HCT116 (cell line): ENCODE measurements at regions not wholly inside any gene's neighbourhood (a gene's known extent, or its start where the extent isn't known, plus 50 kb on each side); places are given as distances from the start of the nearest gene placed in this dataset.

Source experiments
- CBX3 ChIP-seq: IDR thresholded peaks from 2 replicates; pipeline ENCODE4 v1.6.1; 2012; ENCODE audit warnings: low read depth
- CTCF ChIP-seq, 3 experiments: fragments of 200-600 bp in 1 of 3; sonication (generic) in 1 of 3; IDR thresholded peaks in 2 of 3; conservative IDR thresholded peaks in 1 of 3; 2 replicates each; pipeline ENCODE4 v1.5.1; 2012 to 2017; ENCODE audit warnings: low read depth in 2 of 3, low read length in 2 of 3, antibody characterized with exemption in 1 of 3, borderline replicate concordance in 1 of 3, control low read depth in 1 of 3, mild to moderate bottlenecking in 1 of 3, mixed read lengths in 1 of 3, mixed run types in 1 of 3, moderate library complexity in 1 of 3; ENCODE audit not compliant: insufficient read depth in 1 of 3
- EGR1 ChIP-seq: IDR thresholded peaks from 2 replicates; pipeline ENCODE4 v1.6.1; 2012; ENCODE audit warnings: low read depth
- ELF1 ChIP-seq: IDR thresholded peaks from 2 replicates; pipeline ENCODE4 v1.6.1; 2012; ENCODE audit warnings: low read depth, borderline replicate concordance
- EZH2 ChIP-seq: fragments of 200-600 bp; sonication (generic); IDR thresholded peaks from 2 replicates; pipeline ENCODE4 v1.6.1; 2017; ENCODE audit warnings: antibody characterized with exemption, mixed run types
- MAX ChIP-seq: IDR thresholded peaks from 2 replicates; pipeline ENCODE4 v1.6.1; 2012
- POLR2A ChIP-seq: IDR thresholded peaks from 2 replicates; pipeline ENCODE4 v1.7.0; 2011; ENCODE audit warnings: borderline replicate concordance; ENCODE audit not compliant: insufficient read depth, insufficient read length; ENCODE audit errors: extremely low read depth
- POLR2AphosphoS5 ChIP-seq: IDR thresholded peaks from 2 replicates; pipeline ENCODE4 v1.6.1; 2011; ENCODE audit warnings: mild to moderate bottlenecking, low read depth, low read length, moderate library complexity
- RAD21 ChIP-seq: IDR thresholded peaks from 2 replicates; pipeline ENCODE4 v1.6.1; 2012; ENCODE audit warnings: low read depth, mild to moderate bottlenecking
- REST ChIP-seq: IDR thresholded peaks from 2 replicates; pipeline ENCODE4 v1.6.1; 2012; ENCODE audit warnings: low read depth
- TCF7L2 ChIP-seq: IDR thresholded peaks from 2 replicates; pipeline ENCODE4 v1.7.0; 2011; ENCODE audit warnings: borderline replicate concordance, inconsistent platforms; ENCODE audit not compliant: insufficient read depth, insufficient read length; ENCODE audit errors: extremely low read depth
- ZBTB33 ChIP-seq: IDR thresholded peaks from 2 replicates; pipeline ENCODE4 v1.6.1; 2011; ENCODE audit warnings: mild to moderate bottlenecking, low read length, moderate library complexity; ENCODE audit not compliant: insufficient replicate concordance; ENCODE audit errors: extremely low read depth
- ZFX ChIP-seq: fragments of 450-650 bp; IDR thresholded peaks from 2 replicates; pipeline ENCODE4 v1.6.1; 2017

- no peak for TF ChIP-seq REST
- no peak for TF ChIP-seq POLR2AphosphoS5
- TF ChIP-seq CTCF (IDR thresholded peaks at IDR 0.05 in 2 of 3, conservative IDR thresholded peaks at IDR 0.05 in 1 of 3; ENCODE audit: borderline replicate concordance in 1 of 3, insufficient read depth in 1 of 3, low read depth in 2 of 3, low read length in 2 of 3) = no peak
- TF ChIP-seq EZH2 = no peak
- no peak for TF ChIP-seq POLR2A
- TF ChIP-seq EGR1 = no peak
- no peak for TF ChIP-seq MAX
- no peak for TF ChIP-seq TCF7L2
- no peak for TF ChIP-seq RAD21
- TF ChIP-seq ZFX = no peak
- TF ChIP-seq ZBTB33 = no peak
- TF ChIP-seq ELF1 = no peak
- TF ChIP-seq CBX3 = no peak
Observed at GRCh38 chr2:139162957-139163356, 382.8 kb upstream of the NXPH2 start.
